HCT116 (cell line): ENCODE measurements at regions not wholly inside any gene's neighbourhood (a gene's known extent, or its start where the extent isn't known, plus 50 kb on each side); places are given as distances from the start of the nearest gene placed in this dataset.

ENCODE experiments used
- ATAC-seq: fragments of 200-7000 bp; cut with Tn5 transposase; 2 replicates; pipeline ENCODE4 v1.9.1; 2020; ENCODE audit warnings: mild to moderate bottlenecking, moderate library complexity
- BruUV-seq: library from RNA; stranded (reverse); fragments of 400-500 nt; replicated peaks from 2 replicates; lab custom pipeline; 2021; lab: Mats Ljungman, UMichigan
- CTCF ChIA-PET: fragments of 300-600 bp; sonication (Branson Sonifier 250); formaldehyde crosslinking; loops from one replicate; lab custom pipeline; 2021; ENCODE audit warnings: antibody characterized with exemption; lab: Charles Lee
- POLR2A ChIA-PET: fragments of 300-600, 350-600 bp; sonication (Branson Sonifier 250); formaldehyde crosslinking; loops from one replicate; lab custom pipeline; 2021; ENCODE audit warnings: antibody characterized with exemption; lab: Charles Lee
- RAD21 ChIA-PET, 2 experiments: fragments of 300-600 bp; sonication (Branson Sonifier 250); formaldehyde crosslinking; loops; one replicate each; lab custom pipeline; 2023; ENCODE audit warnings: low total read pairs in 2 of 2; ENCODE audit not compliant: uncharacterized antibody in 2 of 2, unreplicated experiment in 2 of 2, low non-redundant PET in 1 of 2; lab: Charles Lee
- DNase-seq: peaks from one replicate; pipeline ENCODE4 v3.0.0-alpha.2; 2010; ENCODE audit warnings: low read depth, low spot score
- H2AFZ ChIP-seq: fragments of 200-600 bp; shearing (Covaris generic), sonication (generic); 2 replicates; pipeline ENCODE4 v1.6.1; 2017; ENCODE audit warnings: low read depth, mixed run types, mixed read lengths, antibody characterized with exemption, low read length; ENCODE audit not compliant: poor library complexity, severe bottlenecking
- H3K27ac ChIP-seq: 2 replicates; pipeline ENCODE4 v1.5.1; 2012; ENCODE audit warnings: low read depth, low read length
- H3K27me3 ChIP-seq: fragments of 200-600 bp; sonication (generic); 2 replicates; pipeline ENCODE4 v1.6.1; 2016; ENCODE audit warnings: mixed run types, low read length, mixed read lengths; ENCODE audit not compliant: insufficient read depth
- H3K36me3 ChIP-seq, 2 experiments: fragments of 200-500 bp in 1 of 2; fragments of 200-600 bp in 1 of 2; sonication (Bioruptor generic) in 1 of 2; sonication (generic) in 1 of 2; 2 replicates each; pipeline versions ENCODE4 v1.5.1 to v1.6.1; 2014 to 2016; ENCODE audit warnings: low read length in 2 of 2, inconsistent platforms in 1 of 2, mixed read lengths in 1 of 2, mixed run types in 1 of 2; ENCODE audit not compliant: insufficient read depth in 2 of 2, control insufficient read depth in 1 of 2
- H3K4me1 ChIP-seq, 2 experiments: fragments of 200-600 bp in 1 of 2; sonication (generic) in 1 of 2; 2 replicates each; pipeline versions ENCODE4 v1.5.1 to v1.6.1; 2012 to 2017; ENCODE audit warnings: low read length in 2 of 2, inconsistent platforms in 1 of 2, mild to moderate bottlenecking in 1 of 2, mixed read lengths in 1 of 2, mixed run types in 1 of 2, moderate library complexity in 1 of 2; ENCODE audit not compliant: insufficient read depth in 2 of 2, control insufficient read depth in 1 of 2
- H3K4me2 ChIP-seq: fragments of 200-600 bp; sonication (generic); 2 replicates; pipeline ENCODE4 v1.6.1; 2017; ENCODE audit warnings: mixed run types, low read length, mixed read lengths
- H3K4me3 ChIP-seq, 2 experiments: fragments of 200-600 bp in 1 of 2; sonication (generic) in 1 of 2; replicated peaks in 1 of 2; 2 replicates each; pipeline ENCODE4 v1.5.1; 2011 to 2016; ENCODE audit warnings: low read length in 2 of 2, control low read depth in 1 of 2, low read depth in 1 of 2, mild to moderate bottlenecking in 1 of 2, mixed read lengths in 1 of 2, mixed run types in 1 of 2
- H3K79me2 ChIP-seq: fragments of 200-600 bp; sonication (generic); 2 replicates; pipeline ENCODE4 v1.6.1; 2017; ENCODE audit warnings: mild to moderate bottlenecking, mixed run types, low read length, moderate library complexity, mixed read lengths; ENCODE audit not compliant: insufficient read depth
- H3K9ac ChIP-seq: fragments of 200-600 bp; sonication (generic); 2 replicates; pipeline ENCODE4 v1.6.1; 2016; ENCODE audit warnings: low read length, mixed read lengths
- H3K9me2 ChIP-seq: fragments of 200-600 bp; sonication (generic), shearing (Covaris generic); 2 replicates; pipeline ENCODE4 v1.6.1; 2017; ENCODE audit warnings: mixed run types, mild to moderate bottlenecking, moderate library complexity; ENCODE audit not compliant: insufficient read depth
- H3K9me3 ChIP-seq, 2 experiments: fragments of 200-500 bp in 1 of 2; fragments of 200-600 bp in 1 of 2; sonication (Bioruptor generic) in 1 of 2; sonication (generic) in 1 of 2; 2 replicates each; pipeline ENCODE4 v1.6.1; 2014 to 2017; ENCODE audit warnings: low read length in 2 of 2, mixed read lengths in 2 of 2, inconsistent platforms in 1 of 2, low read depth in 1 of 2, mild to moderate bottlenecking in 1 of 2, mixed run types in 1 of 2, moderate library complexity in 1 of 2; ENCODE audit not compliant: control insufficient read depth in 1 of 2, insufficient read depth in 1 of 2
- H4K20me1 ChIP-seq: fragments of 200-600 bp; sonication (generic), shearing (Covaris generic); 2 replicates; pipeline ENCODE4 v1.6.1; 2017; ENCODE audit warnings: mixed run types, mild to moderate bottlenecking, moderate library complexity; ENCODE audit not compliant: insufficient read depth
- CBX3 ChIP-seq: IDR thresholded peaks from 2 replicates; pipeline ENCODE4 v1.6.1; 2012; ENCODE audit warnings: low read depth
- CEBPB ChIP-seq: IDR thresholded peaks from 2 replicates; pipeline ENCODE4 v1.6.1; 2012; ENCODE audit warnings: low read depth
- EGR1 ChIP-seq: IDR thresholded peaks from 2 replicates; pipeline ENCODE4 v1.6.1; 2012; ENCODE audit warnings: low read depth
- EZH2phosphoT487 ChIP-seq: fragments of 200-600 bp; IDR thresholded peaks from 2 replicates; pipeline ENCODE4 v1.6.1; 2018; ENCODE audit warnings: antibody characterized with exemption, borderline replicate concordance
- FOSL1 ChIP-seq: IDR thresholded peaks from 2 replicates; pipeline ENCODE4 v1.6.1; 2012; ENCODE audit warnings: low read depth
- POLR2A ChIP-seq: IDR thresholded peaks from 2 replicates; pipeline ENCODE4 v1.7.0; 2011; ENCODE audit warnings: borderline replicate concordance; ENCODE audit not compliant: insufficient read depth, insufficient read length; ENCODE audit errors: extremely low read depth
- SIN3A ChIP-seq: IDR thresholded peaks from 2 replicates; pipeline ENCODE4 v1.6.1; 2012; ENCODE audit warnings: low read depth
- SP1 ChIP-seq: IDR thresholded peaks from 2 replicates; pipeline ENCODE4 v1.6.1; 2012; ENCODE audit warnings: low read depth
- SRF ChIP-seq: IDR thresholded peaks from 2 replicates; pipeline ENCODE4 v1.6.1; 2012; ENCODE audit warnings: low read depth
- TCF7L2 ChIP-seq: IDR thresholded peaks from 2 replicates; pipeline ENCODE4 v1.7.0; 2011; ENCODE audit warnings: borderline replicate concordance, inconsistent platforms; ENCODE audit not compliant: insufficient read depth, insufficient read length; ENCODE audit errors: extremely low read depth
- YY1 ChIP-seq: IDR thresholded peaks from 2 replicates; pipeline ENCODE4 v1.6.1; 2011; ENCODE audit warnings: low read length, low read depth, moderate library complexity, mild to moderate bottlenecking; ENCODE audit not compliant: insufficient replicate concordance; ENCODE audit errors: extremely low read depth
- intact Hi-C: fragments of 100-400 bp; cut with micrococcal nuclease; formaldehyde crosslinking; loops from 2 replicates; pipeline ENCODE4 v1.10.0; 2022
- TF ChIP-seq, protein P1 (sequence below), 3 experiments: fragments of 200-600 bp in 1 of 3; sonication (generic) in 1 of 3; IDR thresholded peaks in 2 of 3; conservative IDR thresholded peaks in 1 of 3; 2 replicates each; pipeline ENCODE4 v1.5.1; 2012 to 2017; ENCODE audit warnings: low read depth in 2 of 3, low read length in 2 of 3, antibody characterized with exemption in 1 of 3, borderline replicate concordance in 1 of 3, control low read depth in 1 of 3, mild to moderate bottlenecking in 1 of 3, mixed read lengths in 1 of 3, mixed run types in 1 of 3, moderate library complexity in 1 of 3; ENCODE audit not compliant: insufficient read depth in 1 of 3
- TF ChIP-seq, protein P2 (sequence below): IDR thresholded peaks from 2 replicates; pipeline ENCODE4 v1.6.1; 2012

DNA sequence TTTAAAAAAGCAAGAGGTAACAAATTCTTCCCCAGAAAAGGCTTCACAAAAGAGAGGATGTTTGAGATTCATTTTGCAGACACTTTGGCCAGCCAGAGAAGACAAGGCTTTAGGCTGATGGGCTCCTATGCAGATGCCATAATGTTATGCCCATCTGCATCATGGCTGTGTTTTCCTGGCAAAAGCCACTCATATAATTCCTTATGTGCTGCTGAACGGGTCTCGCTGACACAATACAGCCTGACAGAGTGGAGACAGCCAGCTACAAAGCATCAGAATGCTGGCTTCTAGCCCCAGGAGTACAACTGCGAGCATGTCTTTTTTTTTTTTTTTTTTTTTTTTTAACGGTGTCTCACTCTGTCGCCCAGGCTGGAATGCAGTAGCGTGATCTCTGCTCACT is 1157.4 kb upstream of the AUTS2 start:
- no peak overlapping the region for H3K4me2 ChIP-seq
- H3K4me1 ChIP-seq: no peaks in the 10 kb centered on the region
- H3K27ac ChIP-seq: no peak overlapping the region
- ATAC-seq (no peak), DNase-seq (no peak)
- no peaks in the 10 kb centered on the region for H3K27me3 ChIP-seq
- H3K79me2 ChIP-seq: no peaks in the 10 kb centered on the region
- TF ChIP-seq, protein P1, sequence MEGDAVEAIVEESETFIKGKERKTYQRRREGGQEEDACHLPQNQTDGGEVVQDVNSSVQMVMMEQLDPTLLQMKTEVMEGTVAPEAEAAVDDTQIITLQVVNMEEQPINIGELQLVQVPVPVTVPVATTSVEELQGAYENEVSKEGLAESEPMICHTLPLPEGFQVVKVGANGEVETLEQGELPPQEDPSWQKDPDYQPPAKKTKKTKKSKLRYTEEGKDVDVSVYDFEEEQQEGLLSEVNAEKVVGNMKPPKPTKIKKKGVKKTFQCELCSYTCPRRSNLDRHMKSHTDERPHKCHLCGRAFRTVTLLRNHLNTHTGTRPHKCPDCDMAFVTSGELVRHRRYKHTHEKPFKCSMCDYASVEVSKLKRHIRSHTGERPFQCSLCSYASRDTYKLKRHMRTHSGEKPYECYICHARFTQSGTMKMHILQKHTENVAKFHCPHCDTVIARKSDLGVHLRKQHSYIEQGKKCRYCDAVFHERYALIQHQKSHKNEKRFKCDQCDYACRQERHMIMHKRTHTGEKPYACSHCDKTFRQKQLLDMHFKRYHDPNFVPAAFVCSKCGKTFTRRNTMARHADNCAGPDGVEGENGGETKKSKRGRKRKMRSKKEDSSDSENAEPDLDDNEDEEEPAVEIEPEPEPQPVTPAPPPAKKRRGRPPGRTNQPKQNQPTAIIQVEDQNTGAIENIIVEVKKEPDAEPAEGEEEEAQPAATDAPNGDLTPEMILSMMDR (IDR thresholded peaks at IDR 0.05 in 2 of 3, conservative IDR thresholded peaks at IDR 0.05 in 1 of 3; ENCODE audit: borderline replicate concordance in 1 of 3, insufficient read depth in 1 of 3, low read depth in 2 of 3, low read length in 2 of 3): no peak
- TF ChIP-seq, protein P2, sequence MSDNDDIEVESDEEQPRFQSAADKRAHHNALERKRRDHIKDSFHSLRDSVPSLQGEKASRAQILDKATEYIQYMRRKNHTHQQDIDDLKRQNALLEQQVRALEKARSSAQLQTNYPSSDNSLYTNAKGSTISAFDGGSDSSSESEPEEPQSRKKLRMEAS: no peak
- TF ChIP-seq EZH2phosphoT487 (no peak), SRF (no peak)
- ChIA-PET CTCF (no interaction called here), RAD21 (no interaction called here), POLR2A (no interaction called here)
- H3K4me3 ChIP-seq: no peak overlapping the region
- no peaks in the 10 kb centered on the region for H3K9me2 ChIP-seq
- intact Hi-C loops: no loop called here
- no peak overlapping the region for H2AFZ ChIP-seq
- no peak overlapping the region for H3K9ac ChIP-seq
- BruUV-seq: no TSS peak
- H4K20me1 ChIP-seq: no peaks in the 10 kb centered on the region
- peaks cover 0 to 10% of the 10 kb centered on the region in 2 experiments; a peak in 2 of 4 replicates for H3K9me3 ChIP-seq
- no peaks in the 10 kb centered on the region for H3K36me3 ChIP-seq

DNA sequence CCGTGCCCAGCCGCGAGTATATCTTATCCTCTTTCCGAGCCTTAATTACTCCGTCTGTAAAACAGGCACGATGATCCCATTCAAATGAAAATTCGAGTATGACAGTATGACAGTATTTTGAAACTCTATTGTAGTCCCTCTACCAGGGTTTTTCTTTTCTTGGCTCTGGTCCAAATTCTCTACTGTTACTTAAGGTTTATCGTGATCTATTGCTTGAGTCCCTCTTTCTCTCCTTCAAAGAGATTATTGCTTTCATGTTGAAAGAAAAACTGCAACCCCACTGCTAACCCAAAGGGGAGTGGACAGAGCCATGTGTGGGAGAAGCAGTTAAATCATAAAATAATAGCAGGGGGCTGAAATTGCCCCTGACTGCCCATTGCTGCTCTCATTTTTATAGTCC is 1156.6 kb upstream of the AUTS2 start:
- Histone ChIP-seq H3K4me1 (no peaks in the 10 kb centered on the region), H3K4me2 (no peak overlapping the region), H3K27me3 (no peaks in the 10 kb centered on the region), H2AFZ (no peak overlapping the region), H3K9me3 (peaks cover 0 to 10% of the 10 kb centered on the region in 2 experiments; a peak in 2 of 4 replicates), H3K36me3 (no peaks in the 10 kb centered on the region), H3K4me3 (no peak overlapping the region), H4K20me1 (no peaks in the 10 kb centered on the region), H3K9me2 (no peaks in the 10 kb centered on the region), H3K9ac (no peak overlapping the region), H3K27ac (no peak overlapping the region), H3K79me2 (no peaks in the 10 kb centered on the region)
- POLR2A ChIA-PET: no interaction called here
- ATAC-seq (no peak), DNase-seq (no peak)
- intact Hi-C loops: no loop called here
- CTCF ChIA-PET: no interaction called here
- RAD21 ChIA-PET: no interaction called here
- TF ChIP-seq, protein P1 (IDR thresholded peaks at IDR 0.05 in 2 of 3, conservative IDR thresholded peaks at IDR 0.05 in 1 of 3; ENCODE audit: borderline replicate concordance in 1 of 3, insufficient read depth in 1 of 3, low read depth in 2 of 3, low read length in 2 of 3): no peak
- TF ChIP-seq EZH2phosphoT487 (no peak), CBX3 (no peak), TCF7L2 (no peak), EGR1 (no peak), SIN3A (no peak), POLR2A (no peak), CEBPB (no peak), YY1 (no peak), SP1 (no peak), FOSL1 (no peak)
- TF ChIP-seq, protein P2: no peak
- BruUV-seq: no TSS peak
